HepG2 (cell line): ENCODE measurements at regions not wholly inside any gene's neighbourhood (a gene's known extent, or its start where the extent isn't known, plus 50 kb on each side); places are given as distances from the start of the nearest gene placed in this dataset.

Experiments used
- ATAC-seq: fragments of 200-7000 bp; cut with Tn5 transposase; 3 replicates; pipeline ENCODE4 v1.9.1; 2020; ENCODE audit warnings: mild to moderate bottlenecking, moderate library complexity
- BruUV-seq: library from RNA; stranded (reverse); fragments of 400-500 nt; replicated peaks from 2 replicates; lab custom pipeline; 2021; lab: Mats Ljungman, UMichigan
- CTCF ChIA-PET: fragments of 300-600 bp; formaldehyde crosslinking; extraction: SDS; loops from one replicate; lab custom pipeline; 2021; ENCODE audit warnings: low total read pairs, inconsistent platforms, low intra/inter-chr PET ratio; lab: Yijun Ruan, JAX
- POLR2A ChIA-PET: fragments of 350-600 bp; sonication (Branson Sonifier 250); formaldehyde crosslinking; loops from one replicate; lab custom pipeline; 2020; ENCODE audit warnings: antibody characterized with exemption, inconsistent platforms; lab: Yijun Ruan, JAX
- DNase-seq: peaks from one replicate; pipeline ENCODE4 v3.0.0-alpha.2; 2015; ENCODE audit warnings: low spot score
- FAIRE-seq: peaks from 3 replicates; lab custom pipeline; 2011; peaks lifted over from hg19 to GRCh38; lab: Jason Lieb, UNC
- H2AFZ ChIP-seq: one replicate; pipeline ENCODE4 v1.6.1; 2011; ENCODE audit warnings: low read length, inconsistent platforms
- H3K27ac ChIP-seq: fragments of 300-600 bp; 3 replicates; pipeline ENCODE4 v1.8.0; 2011; ENCODE audit warnings: mixed run types, mild to moderate bottlenecking, mixed read lengths, low read length, inconsistent platforms; ENCODE audit not compliant: insufficient read depth; ENCODE audit errors: extremely low read length
- H3K27me3 ChIP-seq, 2 experiments: fragments of 200-600 bp in 1 of 2; 2 replicates in 1 of 2; 3 replicates in 1 of 2; pipeline versions ENCODE4 v1.6.0 to v1.8.0; 2011; ENCODE audit warnings: low read length in 2 of 2, mild to moderate bottlenecking in 2 of 2, moderate library complexity in 2 of 2, inconsistent platforms in 1 of 2; ENCODE audit not compliant: insufficient read depth in 2 of 2, control insufficient read depth in 1 of 2
- H3K36me3 ChIP-seq, 2 experiments: fragments of 200-600 bp in 1 of 2; replicated peaks in 1 of 2; 2 replicates in 1 of 2; 3 replicates in 1 of 2; pipeline versions ENCODE4 v1.5.1 to v1.8.0; 2011; ENCODE audit warnings: low read length in 2 of 2, inconsistent platforms in 1 of 2; ENCODE audit not compliant: insufficient read depth in 2 of 2, control insufficient read depth in 1 of 2
- H3K4me1 ChIP-seq: 2 replicates; pipeline ENCODE4 v1.5.1; 2012; ENCODE audit warnings: low read length, inconsistent platforms; ENCODE audit not compliant: insufficient read depth
- H3K4me2 ChIP-seq: 2 replicates; pipeline ENCODE4 v1.6.0; 2011; ENCODE audit warnings: low read depth, low read length, inconsistent platforms
- H3K4me3 ChIP-seq, 3 experiments: fragments of 200-600 bp in 1 of 3; sonication (generic), shearing (Covaris generic) in 1 of 3; replicated peaks in 1 of 3; 2 replicates each; pipeline ENCODE4 v1.5.1; 2011 to 2016; ENCODE audit warnings: low read length in 3 of 3, inconsistent platforms in 2 of 3, low read depth in 2 of 3, mild to moderate bottlenecking in 2 of 3, control low read depth in 1 of 3, mixed read lengths in 1 of 3; ENCODE audit not compliant: insufficient read depth in 1 of 3
- H3K79me2 ChIP-seq: one replicate; pipeline ENCODE4 v1.6.1; 2011; ENCODE audit warnings: low read length, inconsistent platforms; ENCODE audit not compliant: insufficient read depth
- H3K9ac ChIP-seq: 2 replicates; pipeline ENCODE4 v1.6.0; 2011; ENCODE audit warnings: mild to moderate bottlenecking, low read depth, low read length, inconsistent platforms; ENCODE audit not compliant: insufficient read depth
- H3K9me3 ChIP-seq: 2 replicates; pipeline ENCODE4 v1.5.1; 2012; ENCODE audit warnings: mild to moderate bottlenecking, low read length
- H4K20me1 ChIP-seq: 2 replicates; pipeline ENCODE4 v1.6.0; 2011; ENCODE audit warnings: inconsistent platforms, mild to moderate bottlenecking, low read length, moderate library complexity; ENCODE audit not compliant: insufficient read depth
- ASH2L ChIP-seq: fragments of 300-600, 200-600 bp; sonication (generic); IDR thresholded peaks from 2 replicates; pipeline ENCODE4 v1.7.0; 2017; ENCODE audit warnings: low read depth, mild to moderate bottlenecking, moderate library complexity, mixed read lengths, low read length; ENCODE audit not compliant: insufficient read length
- FUBP1 ChIP-seq: sonication (generic); formaldehyde crosslinking; IDR thresholded peaks from 2 replicates; pipeline ENCODE4 v1.5.1; 2020; ENCODE audit warnings: missing genetic modification reagents, mild to moderate bottlenecking, borderline replicate concordance
- KDM3A ChIP-seq: IDR thresholded peaks from 2 replicates; pipeline ENCODE4 v1.6.1; 2018; ENCODE audit warnings: low read depth, missing compliant biosample characterization
- KLF11 ChIP-seq: IDR thresholded peaks from 2 replicates; pipeline ENCODE4 v1.6.1; 2016; ENCODE audit warnings: missing compliant biosample characterization
- MTA3 ChIP-seq: sonication (generic); formaldehyde crosslinking; IDR thresholded peaks from 2 replicates; pipeline ENCODE4 v1.4.0; 2020; ENCODE audit warnings: missing genetic modification reagents
- POLR2G ChIP-seq: fragments of 200-400 bp; formaldehyde crosslinking; IDR thresholded peaks from 2 replicates; pipeline ENCODE4 v1.6.1; 2018; ENCODE audit warnings: mild to moderate bottlenecking, low read depth, low read length, moderate library complexity
- SATB2 ChIP-seq: sonication (generic); formaldehyde crosslinking; IDR thresholded peaks from 2 replicates; pipeline ENCODE4 v1.5.0; 2020; ENCODE audit warnings: missing genetic modification reagents
- SMARCC2 ChIP-seq: fragments of 450-650 bp; IDR thresholded peaks from 2 replicates; pipeline ENCODE4 v1.6.1; 2017; ENCODE audit warnings: antibody characterized with exemption, mild to moderate bottlenecking
- YEATS2 ChIP-seq: sonication (generic); formaldehyde crosslinking; IDR thresholded peaks from 2 replicates; pipeline ENCODE4 v1.4.0; 2020; ENCODE audit warnings: missing genetic modification reagents, borderline replicate concordance
- ZC3H4 ChIP-seq: sonication (generic); formaldehyde crosslinking; IDR thresholded peaks from 2 replicates; pipeline ENCODE4 v1.4.0; 2020; ENCODE audit warnings: missing genetic modification reagents, borderline replicate concordance
- ZNF143 ChIP-seq: sonication (generic); formaldehyde crosslinking; IDR thresholded peaks from 2 replicates; pipeline ENCODE4 v1.4.0; 2020; ENCODE audit warnings: missing genetic modification reagents
- ZNF510 ChIP-seq: sonication (generic); formaldehyde crosslinking; IDR thresholded peaks from 2 replicates; pipeline ENCODE4 v1.4.0; 2020; ENCODE audit warnings: low read depth, mild to moderate bottlenecking, missing genetic modification reagents
- ZNF780A ChIP-seq: sonication (generic); formaldehyde crosslinking; IDR thresholded peaks from 2 replicates; pipeline ENCODE4 v1.8.0; 2022; ENCODE audit warnings: mild to moderate bottlenecking, missing genetic modification reagents, moderate library complexity
- ZNF782 ChIP-seq: sonication (generic); formaldehyde crosslinking; IDR thresholded peaks from 2 replicates; pipeline ENCODE4 v1.4.0; 2020; ENCODE audit warnings: missing genetic modification reagents, mild to moderate bottlenecking, borderline replicate concordance
- ZNF792 ChIP-seq: IDR thresholded peaks from 2 replicates; pipeline ENCODE4 v1.6.1; 2016
- in situ Hi-C: cut with HindIII; loops from 2 replicates; pipeline ENCODE4 v1.10.0; 2017; ENCODE audit warnings: low pct_unique_long_range_greater_than_20kb; ENCODE audit not compliant: extremely low pct_ligation_motif_present
- intact Hi-C: fragments of 100-400 bp; cut with micrococcal nuclease; formaldehyde crosslinking; loops from one replicate; pipeline ENCODE4 v1.10.0; 2022; ENCODE audit not compliant: unreplicated experiment
- TF ChIP-seq, protein P1 (sequence below): sonication (generic); formaldehyde crosslinking; IDR thresholded peaks from 2 replicates; pipeline ENCODE4 v1.8.1; 2023; ENCODE audit warnings: missing genetic modification reagents, mild to moderate bottlenecking, borderline replicate concordance
- TF ChIP-seq, protein P2 (sequence below): sonication (generic); formaldehyde crosslinking; IDR thresholded peaks from 2 replicates; pipeline ENCODE4 v1.8.0; 2023; ENCODE audit warnings: mild to moderate bottlenecking, missing genetic modification reagents

- no peak overlapping the region for H3K9ac ChIP-seq
- BruUV-seq: no TSS peak
- ChIA-PET CTCF (no interaction called here), POLR2A (no interaction called here)
- no peak for TF ChIP-seq SATB2 (CRISPR knock-in tag)
- TF ChIP-seq MTA3: no peak
- no peak for TF ChIP-seq FUBP1 (CRISPR knock-in tag)
- no peak for TF ChIP-seq SMARCC2
- no peak for TF ChIP-seq POLR2G
- no peak for TF ChIP-seq YEATS2 (CRISPR knock-in tag)
- TF ChIP-seq ZNF780A (CRISPR knock-in tag): no peak
- no peak for TF ChIP-seq ZC3H4 (CRISPR knock-in tag)
- TF ChIP-seq, protein P1, sequence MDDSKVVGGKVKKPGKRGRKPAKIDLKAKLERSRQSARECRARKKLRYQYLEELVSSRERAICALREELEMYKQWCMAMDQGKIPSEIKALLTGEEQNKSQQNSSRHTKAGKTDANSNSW (CRISPR knock-in tag): no peak
- TF ChIP-seq KDM3A (CRISPR knock-in tag): no peak
- TF ChIP-seq, protein P2, sequence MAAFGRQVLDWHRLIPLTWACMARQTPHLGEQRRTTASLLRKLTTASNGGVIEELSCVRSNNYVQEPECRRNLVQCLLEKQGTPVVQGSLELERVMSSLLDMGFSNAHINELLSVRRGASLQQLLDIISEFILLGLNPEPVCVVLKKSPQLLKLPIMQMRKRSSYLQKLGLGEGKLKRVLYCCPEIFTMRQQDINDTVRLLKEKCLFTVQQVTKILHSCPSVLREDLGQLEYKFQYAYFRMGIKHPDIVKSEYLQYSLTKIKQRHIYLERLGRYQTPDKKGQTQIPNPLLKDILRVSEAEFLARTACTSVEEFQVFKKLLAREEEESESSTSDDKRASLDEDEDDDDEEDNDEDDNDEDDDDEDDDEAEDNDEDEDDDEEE (CRISPR knock-in tag): no peak
- no peak for TF ChIP-seq KLF11
- no peak for TF ChIP-seq ZNF143 (CRISPR knock-in tag)
- TF ChIP-seq ZNF782 (CRISPR knock-in tag): no peak
- no peak for TF ChIP-seq ZNF510 (CRISPR knock-in tag)
- no peak for TF ChIP-seq ZNF792 (CRISPR knock-in tag)
- no peak for TF ChIP-seq ASH2L
- no peak overlapping the region for H2AFZ ChIP-seq
- no peak overlapping the region for H3K4me2 ChIP-seq
- in situ Hi-C loops: no loop called here
- H3K27ac ChIP-seq: no peak overlapping the region
- H3K4me3 ChIP-seq: no peak overlapping the region
- DNase-seq (no peak), FAIRE-seq (no peak), ATAC-seq (no peak)
- H3K79me2 ChIP-seq: no peaks in the 10 kb centered on the region
- H3K4me1 ChIP-seq: no peaks in the 10 kb centered on the region
- H3K9me3 ChIP-seq: no peaks in the 10 kb centered on the region
- no peaks in the 10 kb centered on the region for H4K20me1 ChIP-seq
- no peaks in the 10 kb centered on the region for H3K36me3 ChIP-seq
- intact Hi-C loops: no loop called here
- H3K27me3 ChIP-seq: no peaks in the 10 kb centered on the region
Measured at GRCh38 chr13:34412295-34412694, 529.8 kb upstream of the NBEA start.
